ENCODE measurements at regions not wholly inside any gene's neighbourhood (a gene's known extent, or its start where the extent isn't known, plus 50 kb on each side); places are given as distances from the start of the nearest gene placed in this dataset.

DNA sequence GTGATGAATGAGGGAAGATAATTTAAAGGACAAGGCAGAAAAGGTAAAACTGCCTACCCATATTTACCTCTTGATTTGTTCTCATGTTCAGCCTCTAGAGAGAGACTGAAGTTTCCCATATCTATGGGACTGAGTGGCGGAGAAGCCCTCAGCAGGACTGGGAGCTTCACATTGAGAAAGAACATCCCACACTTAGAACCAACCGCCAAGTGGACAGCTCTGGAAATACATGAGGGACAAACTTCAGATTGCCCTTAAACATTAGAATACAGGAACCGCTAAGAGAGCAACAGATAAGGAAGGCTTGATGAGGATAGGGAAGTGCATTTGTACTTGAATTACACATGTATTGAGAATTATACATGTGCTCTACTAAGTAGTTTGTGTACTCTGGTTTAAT is 316.0 kb upstream of the MIR17HG start:
- no TSS peak for BruUV-seq (replicated peaks)
- no peak overlapping the region for H3K4me3 ChIP-seq
- no peak overlapping the region for H3K27ac ChIP-seq (ENCODE audit: extremely low read depth, low read depth, low read length)
- no peaks in the 10 kb centered on the region for H3K4me1 ChIP-seq (replicated peaks in 1 of 2; ENCODE audit: control insufficient read depth in 2 of 2, insufficient read depth in 2 of 2, low read length in 2 of 2)
- TF ChIP-seq NELFE (IDR thresholded peaks at IDR 0.05; ENCODE audit: insufficient read depth, insufficient read length) (peak; percentile 23), JUN (IDR thresholded peaks at IDR 0.05; ENCODE audit: borderline replicate concordance, low read depth, low read length) (no peak), JUN (CRISPR knock-in tag; IDR thresholded peaks at IDR 0.05; ENCODE audit: borderline replicate concordance) (no peak), ZNF655 (CRISPR knock-in tag; IDR thresholded peaks at IDR 0.05) (0 out of 2 replicates have a peak, but pooled peaks have one; percentile 40)
- TF ChIP-seq, protein P1, sequence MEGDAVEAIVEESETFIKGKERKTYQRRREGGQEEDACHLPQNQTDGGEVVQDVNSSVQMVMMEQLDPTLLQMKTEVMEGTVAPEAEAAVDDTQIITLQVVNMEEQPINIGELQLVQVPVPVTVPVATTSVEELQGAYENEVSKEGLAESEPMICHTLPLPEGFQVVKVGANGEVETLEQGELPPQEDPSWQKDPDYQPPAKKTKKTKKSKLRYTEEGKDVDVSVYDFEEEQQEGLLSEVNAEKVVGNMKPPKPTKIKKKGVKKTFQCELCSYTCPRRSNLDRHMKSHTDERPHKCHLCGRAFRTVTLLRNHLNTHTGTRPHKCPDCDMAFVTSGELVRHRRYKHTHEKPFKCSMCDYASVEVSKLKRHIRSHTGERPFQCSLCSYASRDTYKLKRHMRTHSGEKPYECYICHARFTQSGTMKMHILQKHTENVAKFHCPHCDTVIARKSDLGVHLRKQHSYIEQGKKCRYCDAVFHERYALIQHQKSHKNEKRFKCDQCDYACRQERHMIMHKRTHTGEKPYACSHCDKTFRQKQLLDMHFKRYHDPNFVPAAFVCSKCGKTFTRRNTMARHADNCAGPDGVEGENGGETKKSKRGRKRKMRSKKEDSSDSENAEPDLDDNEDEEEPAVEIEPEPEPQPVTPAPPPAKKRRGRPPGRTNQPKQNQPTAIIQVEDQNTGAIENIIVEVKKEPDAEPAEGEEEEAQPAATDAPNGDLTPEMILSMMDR (IDR thresholded peaks at IDR 0.05 in 2 of 3, conservative IDR thresholded peaks at IDR 0.05 in 1 of 3; ENCODE audit: insufficient read depth in 2 of 3, low read depth in 1 of 3, low read length in 3 of 3) = 0 out of 6 replicates have a peak, but pooled peaks of 1 of the 3 experiments have one; percentile 17
- H3K9ac ChIP-seq (ENCODE audit: insufficient read depth in 1 of 2, low read depth in 2 of 2, low read length in 2 of 2) = no peak overlapping the region
- H2AFZ ChIP-seq (ENCODE audit: low read depth, low read length) = no peak overlapping the region
- in situ Hi-C loops (cut with MboI) = no loop called here
- intact Hi-C loops (cut with micrococcal nuclease) = no loop called here
- no peaks in the 10 kb centered on the region for H3K9me3 ChIP-seq (replicated peaks; ENCODE audit: control insufficient read depth, insufficient read depth, low read depth, low read length)
- no peaks in the 10 kb centered on the region for H3K79me2 ChIP-seq (ENCODE audit: control insufficient read depth, insufficient read depth, low read length)
- peak; percentile 24; the same call in 1 of the 3 replicates for ATAC-seq
- POLR2A ChIA-PET = no interaction called here
- CTCF ChIA-PET (ENCODE audit: low intra/inter-chr PET ratio) = interaction anchor here (0.6 kb wide), 1 partner anchor 11 kb away, joined by 5 read pairs; no protein-coding TSS in a partner anchor
- WGBS (ENCODE audit: insufficient coverage, low coverage, missing lambda C conversion rate) = 2% methylated on average over 3 of the region's 3 CpGs
- no peak overlapping the region for H3K4me2 ChIP-seq (ENCODE audit: insufficient read depth, low read length)
- no peak for FAIRE-seq
- H3K9me1 ChIP-seq (ENCODE audit: control insufficient read depth, insufficient read depth, low read length) = no peaks in the 10 kb centered on the region
- DNase-seq (ENCODE audit: extremely low read depth in 1 of 4, low spot score in 3 of 4) = no peak
- H4K20me1 ChIP-seq (replicated peaks; ENCODE audit: control insufficient read depth, insufficient read depth, low read length) = no peaks in the 10 kb centered on the region
- no peaks in the 10 kb centered on the region for H3K36me3 ChIP-seq (ENCODE audit: control insufficient read depth, insufficient read depth, low read length)
- no peaks in the 10 kb centered on the region for H3K27me3 ChIP-seq (ENCODE audit: control insufficient read depth in 2 of 2, insufficient read depth in 2 of 2, low read length in 2 of 2)

Data from K562 (cell line).